ENCODE measurements at regions not wholly inside any gene's neighbourhood (a gene's known extent, or its start where the extent isn't known, plus 50 kb on each side); places are given as distances from the start of the nearest gene placed in this dataset.

DNA sequence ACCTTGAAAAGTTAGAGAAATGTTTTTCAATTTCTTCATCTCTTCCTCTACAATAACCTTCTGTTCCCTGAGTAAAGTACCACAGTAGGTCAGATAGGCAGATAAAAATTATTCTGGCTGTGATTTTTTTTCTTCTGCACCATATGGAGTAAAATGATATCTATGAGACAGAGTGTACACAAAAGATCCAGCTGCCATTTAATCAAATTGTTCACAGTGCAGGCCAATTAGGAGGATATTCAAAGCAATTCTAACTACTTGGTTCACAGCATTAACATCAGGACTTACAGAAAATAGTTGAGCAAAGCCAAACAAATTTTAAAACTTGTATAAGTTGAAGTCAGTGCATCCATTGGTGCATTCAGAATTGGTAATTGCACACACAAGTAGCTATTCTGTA is 147.9 kb upstream of the LUZP2 start:
- no peak for TF ChIP-seq POLR2A (IDR thresholded peaks at IDR 0.05)
- no peak for TF ChIP-seq CTCF (IDR thresholded peaks at IDR 0.05)
